GM13976 (cell line): ENCODE measurements at regions not wholly inside any gene's neighbourhood (a gene's known extent, or its start where the extent isn't known, plus 50 kb on each side); places are given as distances from the start of the nearest gene placed in this dataset.

Experiments
- DNase-seq: peaks from one replicate; pipeline ENCODE4 v3.0.0; 2012; ENCODE audit warnings: low spot score
- CTCF ChIP-seq: IDR thresholded peaks from 2 replicates; pipeline ENCODE4 v1.5.1; 2012; ENCODE audit warnings: borderline replicate concordance, mild to moderate bottlenecking; ENCODE audit not compliant: insufficient read depth; ENCODE audit errors: extremely low read depth, missing control alignments, control extremely low read depth
- in situ Hi-C: fragments of 300-500 bp; cut with MboI; formaldehyde crosslinking; loops from one replicate; pipeline ENCODE4 v1.12.0; 2022; ENCODE audit warnings: low sequenced_read_pairs, mixed read lengths, inconsistent platforms; ENCODE audit not compliant: unreplicated experiment

- no peak for TF ChIP-seq CTCF
- in situ Hi-C loops: no loop called here
- DNase-seq: no peak
Measured at GRCh38 chr20:60281295-60281694, 323.1 kb downstream of the CDH26 start.

- no peak for TF ChIP-seq CTCF
- in situ Hi-C loops: no loop called here
- no peak for DNase-seq
Measured at GRCh38 chr20:60283281-60283680, 325.1 kb downstream of the CDH26 start.

- in situ Hi-C loops: no loop called here
- TF ChIP-seq CTCF: no peak
- DNase-seq: no peak
Measured at GRCh38 chr20:60286764-60287163, 328.5 kb downstream of the CDH26 start.

GRCh38 chr20:60288945-60289344, 330.7 kb downstream of the CDH26 start:
- no peak for DNase-seq
- TF ChIP-seq CTCF: no peak
- in situ Hi-C loops: no loop called here

- no peak for TF ChIP-seq CTCF
- in situ Hi-C loops: no loop called here
- DNase-seq: no peak
Measured at GRCh38 chr20:60292001-60292520, 333.8 kb downstream of the CDH26 start.

- DNase-seq: no peak
- in situ Hi-C loops: no loop called here
- no peak for TF ChIP-seq CTCF
Measured at GRCh38 chr20:60294632-60295031, 336.4 kb downstream of the CDH26 start.

GRCh38 chr20:60295214-60295613, 337.0 kb downstream of the CDH26 start:
- TF ChIP-seq CTCF: no peak
- in situ Hi-C loops: no loop called here
- no peak for DNase-seq
